Pancreas (tissue), 10 donors: ENCODE measurements at regions not wholly inside any gene's neighbourhood (a gene's known extent, or its start where the extent isn't known, plus 50 kb on each side); places are given as distances from the start of the nearest gene placed in this dataset.

Source experiments
- ATAC-seq, 4 donors: fragments of 200-7000 bp; cut with Tn5 transposase; one replicate each; pipeline versions ENCODE4 v1.8.0 to v1.9.1; 2020; ENCODE audit warnings: mild to moderate bottlenecking in 4 of 4, moderate library complexity in 4 of 4
- DNase-seq, 6 donors: peaks; one replicate each; pipeline ENCODE4 v3.0.0-alpha.2; 2020
- FAIRE-seq: peaks from 2 replicates; lab custom pipeline; 2012; peaks lifted over from hg19 to GRCh38; lab: Jason Lieb, UNC
- H3K27ac ChIP-seq, 4 donors: fragments of 200-600 bp; sonication (generic); 1 replicate in 3 of 4; 2 replicates in 1 of 4; pipeline versions ENCODE4 v1.5.0 to v1.8.0; 2020
- H3K27me3 ChIP-seq, 4 donors: fragments of 200-600 bp; one replicate each; pipeline ENCODE4 v1.8.0; 2021
- H3K36me3 ChIP-seq, 3 donors: fragments of 200-600 bp; sonication (generic) in 1 of 3; one replicate each; pipeline versions ENCODE4 v1.5.0 to v1.8.0; 2020 to 2021
- H3K4me1 ChIP-seq, 3 donors: fragments of 200-600 bp; one replicate each; pipeline ENCODE4 v1.8.0; 2021
- H3K4me3 ChIP-seq, 4 donors: fragments of 200-600 bp; sonication (generic) in 2 of 4; one replicate each; pipeline versions ENCODE4 v1.5.0 to v1.8.0; 2020 to 2021
- H3K9me3 ChIP-seq, 4 donors: fragments of 200-600 bp; one replicate each; pipeline ENCODE4 v1.8.0; 2021
- CTCF ChIP-seq, 4 donors: fragments of 200-600 bp; sonication (generic) in 3 of 4; IDR thresholded peaks; one replicate each; pipeline versions ENCODE4 v1.5.0 to v1.8.0; 2021; ENCODE audit warnings: antibody characterized with exemption in 4 of 4
- WGBS, 2 donors: extraction: QIAGEN DNeasy Blood & Tissue Kit; methylation state at CpG; one replicate each; pipeline ENCODE4 v1.1.7; 2013; 5-methylcytosine and 5-hydroxymethylcytosine counted together
- intact Hi-C, 3 donors: fragments of 100-400 bp; cut with DNase I; formaldehyde crosslinking; loops; one replicate each; pipeline versions ENCODE4 v1.11.1 to v1.14.2; 2022
- donor health status: healthy with polysubstance abuse.
- donor health status: DM: no; HTN: no; CAD: no; lungs with moderate emphysema.
- donor health status: DM: no; HTN: no; CAD: no.
- donor health status: control.
- donor health status: control.
- donor health status: Bipolar disorder and iron deficiency.
- donor health status: DM: yes; HTN: yes; CAD: no.
- donor health status: DM: no; HTN: no; CAD: no.
- donor health status: DM: no; HTN: no; CAD: no.
- donor health status: DM: yes; HTN: yes; CAD: no.

- WGBS, 2 donors, result 15 to 16% methylated on average over 5 of the region's 5 CpGs
- FAIRE-seq (no peak), ATAC-seq (no peak), DNase-seq (no peak)
- H3K36me3 ChIP-seq, result no peaks in the 10 kb centered on the region
- H3K4me3 ChIP-seq, result no peak overlapping the region
- H3K27ac ChIP-seq, result no peak overlapping the region
- H3K9me3 ChIP-seq, result no peaks in the 10 kb centered on the region
- no peak for TF ChIP-seq CTCF (IDR thresholded peaks at IDR 0.05)
- intact Hi-C loops, result no loop called here
- no peaks in the 10 kb centered on the region for H3K27me3 ChIP-seq
- no peaks in the 10 kb centered on the region for H3K4me1 ChIP-seq
Measured at GRCh38 chr3:5568451-5568850, 380.9 kb downstream of the EDEM1 start.

GRCh38 chr3:5569152-5569551, 381.6 kb downstream of the EDEM1 start:
- no peaks in the 10 kb centered on the region for H3K4me1 ChIP-seq
- no peaks in the 10 kb centered on the region for H3K27me3 ChIP-seq
- H3K27ac ChIP-seq, result no peak overlapping the region
- WGBS, 2 donors, result 79 to 85% methylated on average over 4 of the region's 4 CpGs
- ATAC-seq (no peak), FAIRE-seq (no peak), DNase-seq (no peak)
- no peaks in the 10 kb centered on the region for H3K9me3 ChIP-seq
- no peaks in the 10 kb centered on the region for H3K36me3 ChIP-seq
- no peak overlapping the region for H3K4me3 ChIP-seq
- no peak for TF ChIP-seq CTCF (IDR thresholded peaks at IDR 0.05)
- intact Hi-C loops, result no loop called here

GRCh38 chr3:5572168-5572567, 384.7 kb downstream of the EDEM1 start:
- 56 to 63% methylated on average over 6 of the region's 6 CpGs for WGBS, 2 donors
- intact Hi-C loops, result no loop called here
- Histone ChIP-seq H3K36me3 (no peaks in the 10 kb centered on the region), H3K9me3 (no peaks in the 10 kb centered on the region), H3K4me3 (no peak overlapping the region), H3K4me1 (no peaks in the 10 kb centered on the region), H3K27ac (no peak overlapping the region), H3K27me3 (no peaks in the 10 kb centered on the region)
- ATAC-seq (no peak), DNase-seq (peak in 1 of 6 donors; percentile 12), FAIRE-seq (no peak)
- TF ChIP-seq CTCF (IDR thresholded peaks at IDR 0.05), result no peak

DNA sequence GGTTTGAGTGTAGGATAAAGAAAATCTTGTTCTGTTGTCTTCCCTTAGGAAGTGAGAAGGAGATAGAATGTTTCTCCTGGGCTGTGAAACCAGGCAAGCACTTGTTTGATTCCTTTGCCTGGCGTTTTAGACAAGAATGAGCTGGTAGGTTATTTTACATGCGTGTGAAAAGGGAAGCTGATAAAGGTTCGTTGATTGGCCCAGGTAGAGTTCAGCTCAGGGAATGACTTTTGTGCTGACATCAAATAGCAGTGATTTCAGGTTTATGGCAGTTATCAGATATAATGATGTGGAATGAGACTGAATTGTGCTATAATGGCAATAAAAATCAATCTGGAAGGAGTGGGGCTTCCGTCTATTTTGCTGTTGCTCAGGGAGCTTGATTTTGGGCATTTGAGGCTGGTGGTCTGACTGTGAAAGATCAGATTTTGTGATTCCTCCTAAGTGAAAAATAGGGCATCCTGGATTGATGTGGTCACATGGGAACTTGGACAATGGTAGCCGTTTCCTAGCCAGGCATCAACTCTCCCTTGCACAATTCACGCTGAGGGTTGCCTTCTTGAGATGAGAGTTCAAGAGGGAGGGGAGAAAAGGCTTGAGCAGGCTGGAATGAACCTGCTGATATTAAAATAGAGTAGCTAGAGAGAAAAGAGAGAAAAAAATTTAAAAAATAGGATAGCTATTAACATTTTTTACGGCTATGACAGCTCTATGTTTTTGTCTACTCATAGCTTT, 388.9 kb downstream of the EDEM1 start:
- intact Hi-C loops, result no loop called here
- no peak for ATAC-seq
- Histone ChIP-seq H3K36me3 (no peaks in the 10 kb centered on the region), H3K9me3 (no peaks in the 10 kb centered on the region), H3K27ac (no peak overlapping the region), H3K4me1 (no peaks in the 10 kb centered on the region), H3K27me3 (no peaks in the 10 kb centered on the region), H3K4me3 (no peak overlapping the region)
- FAIRE-seq, result no peak
- WGBS, 2 donors, result 51 to 58% methylated on average over 7 of the region's 7 CpGs
- no peak for DNase-seq
- TF ChIP-seq CTCF (IDR thresholded peaks at IDR 0.05), result no peak

GRCh38 chr3:5579139-5579602, 391.7 kb downstream of the EDEM1 start:
- Histone ChIP-seq H3K4me3 (no peak overlapping the region), H3K27ac (no peak overlapping the region), H3K4me1 (no peaks in the 10 kb centered on the region), H3K27me3 (no peaks in the 10 kb centered on the region), H3K36me3 (no peaks in the 10 kb centered on the region), H3K9me3 (no peaks in the 10 kb centered on the region)
- WGBS, 2 donors, result 66 to 75% methylated on average over 2 of the region's 2 CpGs
- TF ChIP-seq CTCF (IDR thresholded peaks at IDR 0.05), result no peak
- ATAC-seq (no peak), FAIRE-seq (no peak), DNase-seq (no peak)
- intact Hi-C loops, result no loop called here
